ENCODE measurements at regions not wholly inside any gene's neighbourhood (a gene's known extent, or its start where the extent isn't known, plus 50 kb on each side); places are given as distances from the start of the nearest gene placed in this dataset.
A peak's percentile ranks its signal among the peaks of the same experiment; 100 is the strongest.

DNA sequence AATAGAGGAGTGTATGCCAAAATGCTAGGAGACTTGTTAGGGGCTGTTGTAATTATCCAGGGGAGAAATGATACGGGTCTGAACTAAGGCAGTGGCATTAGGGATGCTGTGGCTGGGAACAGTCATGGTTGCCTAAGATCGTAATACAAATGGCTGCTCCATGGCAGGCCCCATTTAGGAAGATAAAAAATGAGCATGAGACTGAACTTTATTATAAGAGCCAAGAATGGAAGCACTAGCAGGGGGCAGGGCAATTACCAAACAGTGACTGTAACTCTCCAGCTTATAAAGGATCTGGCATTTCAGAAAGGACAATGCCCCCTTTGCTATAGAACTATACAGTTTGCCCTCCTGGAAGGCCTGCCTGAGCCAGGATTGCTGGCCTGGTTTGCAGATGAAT lies 503.3 kb upstream of the CDH5 start:
- Mint-ChIP-seq H3K27me3 (ENCODE audit: insufficient read depth) (peaks cover 5% of the 10 kb centered on the region), H3K9me3 (peaks cover 9% of the 10 kb centered on the region), H3K4me1 (ENCODE audit: low read depth) (no peaks in the 10 kb centered on the region), H3K27ac (no peak overlapping the region), H3K36me3 (ENCODE audit: low read depth) (no peaks in the 10 kb centered on the region), H3K4me3 (no peak overlapping the region)
- no peak for DNase-seq
- TF ChIP-seq, protein P1, sequence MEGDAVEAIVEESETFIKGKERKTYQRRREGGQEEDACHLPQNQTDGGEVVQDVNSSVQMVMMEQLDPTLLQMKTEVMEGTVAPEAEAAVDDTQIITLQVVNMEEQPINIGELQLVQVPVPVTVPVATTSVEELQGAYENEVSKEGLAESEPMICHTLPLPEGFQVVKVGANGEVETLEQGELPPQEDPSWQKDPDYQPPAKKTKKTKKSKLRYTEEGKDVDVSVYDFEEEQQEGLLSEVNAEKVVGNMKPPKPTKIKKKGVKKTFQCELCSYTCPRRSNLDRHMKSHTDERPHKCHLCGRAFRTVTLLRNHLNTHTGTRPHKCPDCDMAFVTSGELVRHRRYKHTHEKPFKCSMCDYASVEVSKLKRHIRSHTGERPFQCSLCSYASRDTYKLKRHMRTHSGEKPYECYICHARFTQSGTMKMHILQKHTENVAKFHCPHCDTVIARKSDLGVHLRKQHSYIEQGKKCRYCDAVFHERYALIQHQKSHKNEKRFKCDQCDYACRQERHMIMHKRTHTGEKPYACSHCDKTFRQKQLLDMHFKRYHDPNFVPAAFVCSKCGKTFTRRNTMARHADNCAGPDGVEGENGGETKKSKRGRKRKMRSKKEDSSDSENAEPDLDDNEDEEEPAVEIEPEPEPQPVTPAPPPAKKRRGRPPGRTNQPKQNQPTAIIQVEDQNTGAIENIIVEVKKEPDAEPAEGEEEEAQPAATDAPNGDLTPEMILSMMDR (IDR thresholded peaks at IDR 0.05): no peak

DNA sequence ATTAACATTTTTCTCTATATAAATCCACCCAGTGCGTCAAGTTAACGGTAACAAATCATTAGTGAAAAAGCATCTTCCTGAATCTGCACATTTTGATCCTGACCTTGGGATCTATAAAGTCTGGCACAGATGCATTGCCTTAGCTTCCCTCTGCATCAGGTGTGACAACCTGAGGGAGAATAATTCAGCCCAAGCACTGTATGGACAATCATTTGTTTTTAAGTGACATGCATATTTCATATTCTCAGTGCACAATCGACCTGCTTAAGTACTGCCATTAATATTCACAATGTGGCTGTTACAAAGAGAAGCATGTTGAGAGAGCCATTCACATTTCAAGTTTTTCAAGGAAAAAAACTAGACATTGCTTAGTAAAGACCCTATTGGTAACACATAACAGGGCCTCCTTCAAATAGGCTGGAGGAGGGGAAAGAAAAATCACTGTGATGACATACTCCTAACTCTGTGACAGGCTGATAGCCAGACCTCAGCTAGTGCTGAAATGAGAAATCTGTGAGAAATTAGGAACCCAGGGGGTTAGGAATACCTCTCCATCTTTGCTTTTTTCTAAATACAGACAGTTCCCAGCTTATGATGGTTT lies 505.3 kb upstream of the CDH5 start:
- TF ChIP-seq, protein P1 (IDR thresholded peaks at IDR 0.05): no peak
- no peaks in the 10 kb centered on the region for H3K36me3 Mint-ChIP-seq (ENCODE audit: low read depth)
- H3K4me1 Mint-ChIP-seq (ENCODE audit: low read depth): no peaks in the 10 kb centered on the region
- H3K9me3 Mint-ChIP-seq: peaks cover 9% of the 10 kb centered on the region
- H3K27ac Mint-ChIP-seq: no peak overlapping the region
- DNase-seq: no peak
- H3K4me3 Mint-ChIP-seq: no peak overlapping the region
- H3K27me3 Mint-ChIP-seq (ENCODE audit: insufficient read depth): peaks cover 10% of the 10 kb centered on the region

DNA sequence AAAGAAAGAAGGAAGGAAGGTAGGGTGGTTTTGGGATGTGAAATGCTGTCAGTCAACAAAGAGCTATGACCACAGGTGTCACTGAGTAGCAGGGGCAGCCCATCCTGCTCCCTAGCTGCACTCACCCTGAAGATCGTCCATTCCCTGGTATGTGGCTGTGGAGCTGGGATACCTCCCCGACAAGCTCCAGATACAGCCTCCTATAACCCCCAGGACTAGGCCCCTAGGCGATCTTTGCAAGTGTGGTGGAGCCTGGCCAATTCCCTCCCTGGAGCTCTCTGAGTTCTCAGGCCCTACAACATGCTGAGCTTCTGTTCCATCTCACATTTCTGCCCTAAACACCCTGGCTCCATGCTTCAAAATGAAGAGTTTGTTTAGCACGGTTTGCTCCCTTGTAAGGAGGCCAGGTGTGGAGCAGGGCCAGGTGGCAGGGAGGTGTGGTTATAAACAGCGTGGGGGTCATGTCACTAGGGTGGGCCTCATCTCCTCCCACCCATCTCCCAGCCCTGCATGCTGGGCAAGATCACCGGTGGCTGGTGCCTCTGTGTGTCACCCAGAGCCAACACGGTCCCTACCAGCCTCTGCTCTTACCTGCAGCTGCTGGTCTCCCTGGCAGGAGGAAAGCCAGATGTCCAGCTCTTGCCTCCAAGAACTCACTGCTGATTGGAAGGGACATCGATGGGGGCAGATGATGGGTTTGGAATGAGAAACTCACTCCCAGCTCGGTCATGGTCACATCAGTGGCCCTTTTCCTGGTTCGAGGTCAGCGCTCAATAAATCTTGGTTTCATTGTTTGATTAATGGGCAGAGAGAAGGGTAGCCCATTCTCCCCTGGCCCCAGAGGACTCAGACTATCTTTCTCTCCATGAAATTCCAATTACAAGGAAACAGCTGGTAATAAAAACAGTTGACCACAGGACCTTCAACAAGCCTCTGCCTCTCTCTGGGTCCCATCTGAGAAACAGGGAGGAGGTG lies 511.0 kb upstream of the CDH5 start:
- DNase-seq: no peak
- Mint-ChIP-seq H3K27me3 (ENCODE audit: insufficient read depth) (peaks cover 15% of the 10 kb centered on the region), H3K9me3 (no peaks in the 10 kb centered on the region; the same call in none of the 2 replicates), H3K36me3 (ENCODE audit: low read depth) (no peaks in the 10 kb centered on the region), H3K4me1 (ENCODE audit: low read depth) (no peaks in the 10 kb centered on the region), H3K27ac (no peak overlapping the region), H3K4me3 (no peak overlapping the region)
- TF ChIP-seq, protein P1 (IDR thresholded peaks at IDR 0.05): no peak

DNA sequence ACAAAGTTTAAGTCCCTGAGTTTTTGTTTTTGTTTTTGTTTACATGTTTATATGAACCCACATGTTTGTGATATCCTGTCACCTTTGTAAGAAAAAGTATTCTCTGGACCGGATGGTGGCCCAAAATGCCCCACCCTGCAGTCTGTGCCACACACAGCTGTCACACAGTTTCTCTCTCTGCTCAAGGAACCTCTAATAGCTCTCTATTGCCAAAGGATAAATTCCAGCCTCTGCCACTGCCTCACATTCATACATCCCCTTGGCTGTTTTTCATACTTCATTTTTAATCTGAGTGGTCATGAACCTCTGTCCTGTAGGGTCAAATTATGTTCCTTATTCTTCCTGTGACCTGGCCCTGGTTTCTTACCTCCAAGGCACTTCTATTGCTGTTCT lies 520.3 kb upstream of the CDH5 start:
- Mint-ChIP-seq H3K27ac (no peak overlapping the region; the same call in 1 of the 2 replicates), H3K36me3 (ENCODE audit: low read depth) (no peaks in the 10 kb centered on the region), H3K4me3 (no peak overlapping the region), H3K27me3 (ENCODE audit: insufficient read depth) (no peaks in the 10 kb centered on the region; the same call in none of the 2 replicates), H3K4me1 (ENCODE audit: low read depth) (peaks cover 18% of the 10 kb centered on the region), H3K9me3 (no peaks in the 10 kb centered on the region)
- TF ChIP-seq, protein P1 (IDR thresholded peaks at IDR 0.05): no peak
- no peak for DNase-seq

DNA sequence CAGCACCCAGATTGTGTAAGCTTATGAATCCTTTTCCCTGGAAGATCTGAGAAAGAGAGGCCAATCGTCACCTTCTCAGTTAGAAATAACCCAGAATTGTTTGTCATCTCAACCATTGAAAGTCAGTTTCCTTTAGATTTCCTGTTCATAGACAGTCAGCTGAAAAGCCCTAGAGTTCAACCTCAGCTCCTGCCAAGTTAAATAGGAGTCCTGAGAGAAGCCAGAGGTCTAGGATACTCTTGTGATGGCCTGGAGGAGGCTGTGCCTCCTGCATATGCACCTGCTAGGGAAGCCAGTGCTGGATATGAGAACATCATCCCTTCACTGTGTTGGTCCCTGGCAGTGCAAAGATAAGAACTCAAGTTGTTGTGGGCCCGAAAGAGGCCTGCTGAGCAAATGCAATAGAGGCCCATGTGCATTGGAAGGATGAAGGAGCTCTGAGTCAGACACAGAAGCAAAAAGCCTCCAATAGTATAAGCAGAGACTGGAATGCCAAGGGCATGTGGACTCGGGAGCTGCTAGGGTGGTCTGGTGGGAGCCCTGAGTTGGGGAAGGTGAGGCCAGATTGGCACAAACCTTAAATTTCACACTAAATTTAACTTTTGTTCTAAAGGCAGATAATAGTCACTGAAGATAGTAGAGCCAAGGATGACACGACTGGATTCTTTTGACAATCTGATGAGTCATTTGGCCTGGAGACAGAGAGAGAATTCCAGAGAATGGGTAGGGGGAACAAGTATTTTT lies 520.9 kb upstream of the CDH5 start:
- Mint-ChIP-seq H3K9me3 (no peaks in the 10 kb centered on the region), H3K27ac (no peak overlapping the region; the same call in 1 of the 2 replicates), H3K27me3 (ENCODE audit: insufficient read depth) (no peaks in the 10 kb centered on the region; the same call in none of the 2 replicates), H3K4me3 (no peak overlapping the region), H3K4me1 (ENCODE audit: low read depth) (peaks cover 18% of the 10 kb centered on the region), H3K36me3 (ENCODE audit: low read depth) (no peaks in the 10 kb centered on the region)
- DNase-seq: peak; percentile 7
- TF ChIP-seq, protein P1 (IDR thresholded peaks at IDR 0.05): no peak
